Lung (tissue), 11 donors: ENCODE measurements at regions not wholly inside any gene's neighbourhood (a gene's known extent, or its start where the extent isn't known, plus 50 kb on each side); places are given as distances from the start of the nearest gene placed in this dataset.

Source experiments
- ATAC-seq: fragments of 200-7000 bp; cut with Tn5 transposase; one replicate; pipeline ENCODE4 v1.9.1; 2020; ENCODE audit warnings: moderate number of reproducible peaks; ENCODE audit not compliant: insufficient read depth, low FRiP score
- DNase-seq, 3 donors: peaks; one replicate each; pipeline ENCODE4 v3.0.0-alpha.2; 2013 to 2017
- H3K27ac ChIP-seq, 2 donors: one replicate each; pipeline ENCODE4 v1.5.1; 2013; ENCODE audit warnings: mild to moderate bottlenecking in 2 of 2, moderate library complexity in 2 of 2, control low read depth in 1 of 2, inconsistent platforms in 1 of 2, low read depth in 1 of 2, low read length in 1 of 2
- H3K27me3 ChIP-seq, 3 donors: one replicate each; pipeline ENCODE4 v1.5.1; 2013; ENCODE audit warnings: low read length in 2 of 3; ENCODE audit not compliant: control insufficient read depth in 3 of 3, insufficient read depth in 3 of 3
- H3K36me3 ChIP-seq, 4 donors: one replicate each; pipeline ENCODE4 v1.5.1; 2013; ENCODE audit warnings: low read length in 4 of 4, mild to moderate bottlenecking in 1 of 4, moderate library complexity in 1 of 4; ENCODE audit not compliant: control insufficient read depth in 4 of 4, insufficient read depth in 4 of 4
- H3K4me1 ChIP-seq, 5 donors: one replicate each; pipeline ENCODE4 v1.5.1; 2013; ENCODE audit warnings: low read length in 5 of 5, mild to moderate bottlenecking in 2 of 5, moderate library complexity in 1 of 5; ENCODE audit not compliant: control insufficient read depth in 5 of 5, insufficient read depth in 5 of 5
- H3K4me3 ChIP-seq: one replicate; pipeline ENCODE4 v1.5.1; 2013; ENCODE audit warnings: mild to moderate bottlenecking, control low read depth, moderate library complexity
- H3K9ac ChIP-seq, 2 donors: one replicate each; pipeline ENCODE4 v1.5.1; 2013; ENCODE audit warnings: low read length in 2 of 2, control low read depth in 1 of 2; ENCODE audit not compliant: insufficient read depth in 1 of 2
- H3K9me3 ChIP-seq, 4 donors: one replicate each; pipeline ENCODE4 v1.5.1; 2013; ENCODE audit warnings: low read length in 3 of 4, mild to moderate bottlenecking in 1 of 4, moderate library complexity in 1 of 4; ENCODE audit not compliant: control insufficient read depth in 4 of 4, insufficient read depth in 3 of 4
- CTCF ChIP-seq: IDR thresholded peaks from 2 replicates; pipeline ENCODE4 v1.5.1; 2012; ENCODE audit warnings: mild to moderate bottlenecking; ENCODE audit errors: control extremely low read depth, extremely low read depth
- WGBS, 2 donors: extraction: QIAGEN DNeasy Blood & Tissue Kit; methylation state at CpG; one replicate each; pipeline ENCODE4 v1.1.7; 2013; 5-methylcytosine and 5-hydroxymethylcytosine counted together
- donor health status: control.
- donor health status: control.
- donor health status: Bipolar disorder and iron deficiency.
- donor health status: healthy.
- donor health status: DM: yes; HTN: yes; CAD: no.

- Histone ChIP-seq H3K9me3 (no peaks in the 10 kb centered on the region), H3K4me3 (no peak overlapping the region), H3K27ac (no peak overlapping the region), H3K36me3 (no peaks in the 10 kb centered on the region), H3K4me1 (peaks cover 0 to 2% (median 0%) of the 10 kb centered on the region in 5 donors), H3K9ac (no peak overlapping the region), H3K27me3 (no peaks in the 10 kb centered on the region)
- ATAC-seq (no peak), DNase-seq (no peak)
- TF ChIP-seq CTCF, result no peak
- WGBS, 2 donors, result 93 to 94% methylated on average over 1 of the region's 1 CpG
These were observed 202.9 kb downstream of the HS3ST3A1 start for GRCh38 chr17:13398853-13399252.

GRCh38 chr17:13398091-13398490 is 203.6 kb downstream of the HS3ST3A1 start:
- no peak overlapping the region for H3K9ac ChIP-seq
- 94 to 95% methylated on average over 1 of the region's 1 CpG for WGBS, 2 donors
- H3K4me3 ChIP-seq, result no peak overlapping the region
- H3K27me3 ChIP-seq, result no peaks in the 10 kb centered on the region
- H3K9me3 ChIP-seq, result no peaks in the 10 kb centered on the region
- peaks cover 0 to 2% (median 0%) of the 10 kb centered on the region in 5 donors for H3K4me1 ChIP-seq
- ATAC-seq (no peak), DNase-seq (no peak)
- TF ChIP-seq CTCF, result no peak
- H3K36me3 ChIP-seq, result no peaks in the 10 kb centered on the region
- H3K27ac ChIP-seq, result no peak overlapping the region

- Histone ChIP-seq H3K9ac (no peak overlapping the region), H3K9me3 (no peaks in the 10 kb centered on the region), H3K4me3 (no peak overlapping the region), H3K27ac (no peak overlapping the region), H3K27me3 (no peaks in the 10 kb centered on the region), H3K4me1 (peaks cover 0 to 7% (median 2%) of the 10 kb centered on the region in 5 donors), H3K36me3 (no peaks in the 10 kb centered on the region)
- DNase-seq (no peak), ATAC-seq (no peak)
- WGBS, 2 donors, result 55 to 61% methylated on average over 1 of the region's 1 CpG
- TF ChIP-seq CTCF, result no peak
These were observed 205.9 kb downstream of the HS3ST3A1 start for GRCh38 chr17:13395862-13396261.

GRCh38 chr17:13395346-13395745 is 206.4 kb downstream of the HS3ST3A1 start:
- no peak overlapping the region for H3K27ac ChIP-seq
- DNase-seq (peak in 1 of 3 donors; percentile 20), ATAC-seq (no peak)
- no peak for TF ChIP-seq CTCF
- no peak overlapping the region for H3K4me3 ChIP-seq
- H3K36me3 ChIP-seq, result no peaks in the 10 kb centered on the region
- no peaks in the 10 kb centered on the region for H3K9me3 ChIP-seq
- no peaks in the 10 kb centered on the region for H3K27me3 ChIP-seq
- 65 to 72% methylated on average over 8 of the region's 8 CpGs for WGBS, 2 donors
- peaks cover 0 to 7% (median 2%) of the 10 kb centered on the region in 5 donors for H3K4me1 ChIP-seq
- no peak overlapping the region for H3K9ac ChIP-seq
